Activated gamma-delta T cell (primary cell): ENCODE measurements at regions not wholly inside any gene's neighbourhood (a gene's known extent, or its start where the extent isn't known, plus 50 kb on each side); places are given as distances from the start of the nearest gene placed in this dataset.

Experiments
- DNase-seq: peaks from one replicate; lab custom pipeline; 2025; lab: John Stamatoyannopoulos, UW

GRCh38 chr15:93317772-93318171, 228.8 kb upstream of the RGMA start:
- no peak for DNase-seq

DNA sequence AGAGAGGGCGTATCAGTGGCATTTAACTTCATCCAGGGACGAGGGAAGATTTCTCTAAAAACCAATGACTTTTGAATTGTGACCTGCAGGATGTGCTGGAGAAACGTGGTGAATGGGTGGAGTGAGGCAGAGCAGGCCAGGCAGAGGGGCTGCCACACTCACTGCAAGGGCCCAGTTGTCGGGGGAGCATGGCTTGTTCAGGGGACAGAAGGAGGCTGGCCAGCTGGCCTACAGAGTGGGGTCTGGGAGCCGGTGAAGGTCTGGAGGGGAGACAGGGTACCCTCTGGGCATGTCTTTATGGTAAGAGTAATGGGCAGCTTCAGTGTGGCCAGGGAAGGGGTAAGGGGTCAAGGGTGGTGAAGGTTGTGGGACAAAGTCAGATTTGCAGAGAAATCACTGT, 225.2 kb upstream of the RGMA start:
- no peak for DNase-seq

GRCh38 chr15:93312891-93313486, 224.0 kb upstream of the RGMA start:
- no peak for DNase-seq

DNA sequence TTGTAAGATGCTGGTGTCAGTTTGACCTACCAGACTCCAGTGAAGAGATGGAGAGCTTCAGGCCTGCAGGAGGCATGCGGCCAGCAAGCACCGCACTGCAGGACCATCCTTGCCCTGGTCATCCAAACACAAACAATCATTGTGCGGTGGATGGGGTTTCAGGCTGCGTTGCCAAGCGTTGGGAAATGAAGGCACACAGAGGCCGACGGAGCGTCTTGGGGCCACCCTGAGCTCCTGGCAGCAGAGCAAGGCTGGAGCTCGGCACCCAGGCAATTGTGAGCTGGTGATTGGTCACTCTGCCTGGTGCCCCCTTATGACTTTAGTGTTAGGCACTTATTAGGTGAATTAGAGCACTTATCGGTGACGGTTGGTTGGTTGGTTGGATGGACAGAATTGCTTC, 222.6 kb upstream of the RGMA start:
- DNase-seq, result no peak

GRCh38 chr15:93308026-93308690, 219.1 kb upstream of the RGMA start:
- DNase-seq, result no peak

DNA sequence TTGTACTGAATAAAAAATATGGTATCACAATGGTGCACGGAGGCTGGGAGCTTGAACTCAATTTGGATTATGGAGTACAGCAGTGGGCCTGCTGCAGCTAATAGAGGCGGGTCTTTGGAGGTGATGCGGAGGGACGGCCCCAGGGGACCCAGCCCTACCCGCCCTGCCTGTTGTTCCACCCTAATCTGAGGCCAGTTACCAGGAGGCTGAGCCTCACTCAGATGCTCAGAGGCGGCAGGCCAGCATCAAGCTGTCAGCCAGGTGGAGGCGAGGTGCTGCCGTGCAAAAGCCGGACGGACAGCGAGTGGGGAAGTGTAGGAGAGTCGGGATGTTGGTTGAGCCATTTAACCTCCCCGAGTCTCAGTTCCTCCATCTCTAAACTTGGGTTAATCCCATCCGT, 218.5 kb upstream of the RGMA start:
- DNase-seq, result no peak

GRCh38 chr15:93305306-93305705, 216.3 kb upstream of the RGMA start:
- DNase-seq, result no peak

GRCh38 chr15:93302080-93302765, 213.2 kb upstream of the RGMA start:
- DNase-seq, result no peak

GRCh38 chr15:93300796-93301195, 211.8 kb upstream of the RGMA start:
- no peak for DNase-seq

GRCh38 chr15:93299675-93300074, 210.7 kb upstream of the RGMA start:
- DNase-seq, result no peak

GRCh38 chr15:93298901-93299300, 209.9 kb upstream of the RGMA start:
- DNase-seq, result no peak

DNA sequence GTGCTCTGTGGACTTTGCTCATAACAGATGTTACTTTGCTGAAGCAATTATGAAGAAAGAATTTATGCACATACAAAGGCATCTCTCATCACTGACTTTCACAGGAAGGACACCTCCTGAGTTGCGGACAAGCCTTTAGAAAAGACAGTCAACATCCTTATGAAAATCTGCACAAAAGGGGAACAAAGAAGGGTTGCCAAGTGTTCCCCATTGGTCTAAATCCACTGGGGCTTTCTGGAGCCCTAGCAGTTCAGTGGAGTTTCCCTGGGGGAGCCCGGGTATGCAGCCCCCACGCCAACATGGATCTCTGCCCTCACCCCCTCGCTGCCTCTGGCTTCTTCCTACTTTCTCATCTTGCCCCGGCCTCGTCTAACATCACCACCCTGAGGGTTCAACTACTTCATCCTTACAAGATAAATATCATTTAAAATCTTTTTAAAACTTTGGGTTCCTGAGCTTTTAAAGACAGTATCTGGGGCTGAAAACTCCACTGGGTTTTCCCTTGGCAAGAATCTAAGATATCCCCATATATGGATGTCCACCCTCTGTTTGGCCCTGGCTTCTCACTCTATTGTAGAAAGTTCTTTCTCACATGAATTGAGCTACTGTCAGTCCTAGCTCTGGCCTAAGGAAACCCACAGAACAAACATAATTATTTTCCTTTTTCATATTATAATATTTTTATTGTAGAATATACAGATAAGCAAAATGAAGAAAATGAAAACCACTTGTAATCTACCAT, 207.9 kb upstream of the RGMA start:
- no peak for DNase-seq

DNA sequence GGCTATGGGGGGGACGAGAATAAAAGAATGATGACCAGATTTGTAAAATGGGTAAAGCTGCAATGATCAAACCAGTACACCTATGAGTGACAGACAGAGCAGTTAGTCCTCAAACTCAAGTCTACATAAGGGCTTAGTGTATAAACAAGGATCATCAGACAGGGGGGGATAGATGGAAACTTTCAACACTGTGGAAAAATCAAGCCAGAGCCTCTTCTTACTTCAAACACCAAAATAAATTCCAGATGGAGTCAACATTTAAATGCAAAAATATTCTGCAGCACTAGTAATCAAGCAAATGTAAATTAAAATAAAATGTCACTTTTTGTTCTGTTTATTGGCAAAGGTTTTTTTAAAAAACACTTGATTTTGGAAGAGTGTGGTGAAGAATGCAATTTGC, 205.9 kb upstream of the RGMA start:
- no peak for DNase-seq

DNA sequence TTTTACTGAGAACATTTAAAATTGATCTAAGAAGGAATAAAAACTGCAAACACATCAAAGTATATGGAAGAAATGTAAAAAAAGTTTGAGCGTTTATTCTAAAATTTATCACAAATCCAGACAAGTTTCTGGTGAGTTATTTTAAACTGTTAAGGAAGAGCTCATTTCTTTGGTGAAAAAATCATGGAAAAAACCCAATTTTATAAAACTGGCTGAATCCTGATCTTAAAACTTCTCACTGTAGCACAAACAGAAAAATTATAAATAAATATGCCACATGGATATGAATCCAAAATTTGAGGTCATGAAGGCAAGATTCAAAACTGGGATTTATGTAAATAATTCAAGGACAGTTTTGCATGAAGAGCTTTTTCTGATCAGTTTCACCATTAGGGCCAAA, 205.1 kb upstream of the RGMA start:
- DNase-seq, result no peak

- no peak for DNase-seq
These were observed 202.4 kb upstream of the RGMA start for GRCh38 chr15:93291380-93291779.

DNA sequence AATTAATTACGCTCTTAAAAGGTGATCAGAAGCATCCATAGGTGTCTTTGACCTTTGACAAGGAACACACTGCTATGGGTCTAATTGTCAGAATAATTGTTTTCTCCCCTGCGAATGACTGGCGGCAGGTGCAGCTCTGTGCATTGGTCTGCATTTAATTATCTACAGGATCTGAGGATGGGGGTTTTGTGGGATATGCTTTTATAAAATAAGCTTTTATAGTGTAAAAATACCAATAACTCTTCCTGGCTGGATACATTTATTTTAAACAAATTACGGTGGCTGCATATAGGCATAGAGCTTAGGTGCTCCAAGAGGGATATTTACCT, 201.6 kb upstream of the RGMA start:
- no peak for DNase-seq

- DNase-seq, result no peak
These were observed 201.1 kb upstream of the RGMA start for GRCh38 chr15:93289941-93290617.

DNA sequence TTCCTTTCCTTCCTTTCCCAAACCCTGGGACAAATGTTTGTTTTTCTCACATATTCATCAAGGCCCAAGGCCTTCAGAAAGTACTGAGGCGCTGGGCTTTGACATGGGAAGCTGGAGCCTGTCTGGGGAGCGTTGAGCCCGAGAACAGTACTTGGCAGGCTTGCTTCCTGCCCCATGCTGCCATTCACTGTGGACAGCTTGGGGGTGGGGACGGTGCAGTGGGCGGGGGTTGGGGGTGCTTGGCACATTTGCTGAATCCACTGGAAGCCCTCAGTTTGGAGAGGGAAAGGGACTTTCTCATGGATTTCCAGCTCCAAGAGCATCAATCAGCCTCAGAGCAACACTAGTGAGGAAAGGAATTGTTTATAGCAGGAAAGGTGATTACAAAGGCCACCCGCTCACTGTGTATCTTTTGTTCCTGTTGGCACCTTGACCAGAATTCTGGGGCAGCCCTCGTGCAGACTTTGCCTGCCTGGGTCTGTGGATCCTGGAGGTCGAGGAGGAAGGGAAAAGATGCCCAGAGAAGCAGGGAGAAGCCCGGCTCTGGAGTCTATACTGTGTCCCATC, 199.8 kb upstream of the RGMA start:
- no peak for DNase-seq

GRCh38 chr15:93286446-93286845, 197.4 kb upstream of the RGMA start:
- no peak for DNase-seq

GRCh38 chr15:93283854-93284253, 194.8 kb upstream of the RGMA start:
- no peak for DNase-seq

DNA sequence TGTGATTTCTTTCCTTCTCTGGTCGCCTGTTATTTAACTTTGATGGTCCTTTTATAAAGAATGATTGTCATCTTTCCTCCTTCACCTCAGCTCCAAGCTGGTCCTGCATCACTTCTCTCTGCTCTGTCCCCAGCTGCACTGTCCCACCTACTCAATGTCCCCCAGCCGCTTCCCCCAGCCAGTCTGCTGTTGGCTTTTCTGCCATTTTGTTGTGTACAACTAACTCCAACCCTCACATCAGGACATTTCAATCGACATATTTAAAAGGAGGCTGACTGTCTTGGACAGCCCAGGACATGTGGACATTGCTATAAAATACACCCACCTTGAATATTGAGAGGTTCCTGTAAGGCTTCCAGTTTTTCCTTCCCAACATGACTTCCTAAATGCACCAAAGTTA, 193.8 kb upstream of the RGMA start:
- no peak for DNase-seq

DNA sequence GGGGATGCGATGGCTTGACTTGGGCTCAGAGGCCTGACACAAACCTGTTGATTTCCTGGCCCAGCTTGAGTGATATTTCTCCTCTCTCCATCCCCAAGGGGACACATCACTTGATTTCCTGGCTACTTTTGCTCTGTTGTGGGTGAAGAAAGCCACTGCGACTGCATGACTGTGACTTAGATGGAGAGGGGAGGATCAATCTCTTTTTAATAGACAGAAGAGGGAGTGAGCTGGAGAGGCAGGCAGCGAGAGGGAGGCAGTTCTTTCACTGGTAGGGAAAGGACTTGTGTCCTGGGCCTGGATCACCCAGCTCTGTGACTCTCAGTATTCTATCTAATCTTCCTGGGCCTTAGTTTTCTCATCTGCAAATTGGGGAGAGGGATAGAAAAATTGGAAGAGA, 189.8 kb upstream of the RGMA start:
- no peak for DNase-seq
